A673 (cell line): ENCODE measurements at regions not wholly inside any gene's neighbourhood (a gene's known extent, or its start where the extent isn't known, plus 50 kb on each side); places are given as distances from the start of the nearest gene placed in this dataset.
A peak's percentile ranks its signal among the peaks of the same experiment; 100 is the strongest.

Experiments
- EZH2 ChIP-seq: fragments of 200-600 bp; sonication (generic); IDR thresholded peaks from 2 replicates; pipeline ENCODE4 v1.6.1; 2017; ENCODE audit warnings: borderline replicate concordance, low read depth, mild to moderate bottlenecking, mixed read lengths, antibody characterized with exemption, low read length; ENCODE audit not compliant: poor library complexity, severe bottlenecking
- TF ChIP-seq, protein P1 (sequence below): fragments of 300-800, 200-600 bp; sonication (generic); conservative IDR thresholded peaks from 2 replicates; pipeline ENCODE4 v1.5.1; 2017; ENCODE audit warnings: low read depth, mild to moderate bottlenecking, antibody characterized with exemption, low read length, moderate library complexity, mixed read lengths

DNA sequence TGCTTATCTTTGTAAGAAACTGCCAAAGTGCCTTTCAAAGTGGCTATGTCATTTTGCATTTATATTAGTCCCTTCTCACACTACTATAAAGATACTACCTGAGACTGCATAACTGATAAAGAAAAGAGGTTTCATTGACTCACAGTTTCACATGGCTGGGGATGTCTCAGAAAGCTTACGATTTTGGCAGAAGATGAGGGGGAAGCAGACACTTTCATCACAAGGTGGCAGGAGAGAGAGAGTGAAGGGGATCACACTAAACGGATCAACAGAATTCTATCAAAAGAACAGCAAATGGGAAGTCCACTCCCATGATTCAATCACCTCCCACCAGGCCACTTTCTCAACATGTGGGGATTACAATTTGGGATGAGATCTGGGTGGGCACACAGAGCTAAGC, 1352.0 kb upstream of the B3GALT2 start:
- TF ChIP-seq, protein P1, sequence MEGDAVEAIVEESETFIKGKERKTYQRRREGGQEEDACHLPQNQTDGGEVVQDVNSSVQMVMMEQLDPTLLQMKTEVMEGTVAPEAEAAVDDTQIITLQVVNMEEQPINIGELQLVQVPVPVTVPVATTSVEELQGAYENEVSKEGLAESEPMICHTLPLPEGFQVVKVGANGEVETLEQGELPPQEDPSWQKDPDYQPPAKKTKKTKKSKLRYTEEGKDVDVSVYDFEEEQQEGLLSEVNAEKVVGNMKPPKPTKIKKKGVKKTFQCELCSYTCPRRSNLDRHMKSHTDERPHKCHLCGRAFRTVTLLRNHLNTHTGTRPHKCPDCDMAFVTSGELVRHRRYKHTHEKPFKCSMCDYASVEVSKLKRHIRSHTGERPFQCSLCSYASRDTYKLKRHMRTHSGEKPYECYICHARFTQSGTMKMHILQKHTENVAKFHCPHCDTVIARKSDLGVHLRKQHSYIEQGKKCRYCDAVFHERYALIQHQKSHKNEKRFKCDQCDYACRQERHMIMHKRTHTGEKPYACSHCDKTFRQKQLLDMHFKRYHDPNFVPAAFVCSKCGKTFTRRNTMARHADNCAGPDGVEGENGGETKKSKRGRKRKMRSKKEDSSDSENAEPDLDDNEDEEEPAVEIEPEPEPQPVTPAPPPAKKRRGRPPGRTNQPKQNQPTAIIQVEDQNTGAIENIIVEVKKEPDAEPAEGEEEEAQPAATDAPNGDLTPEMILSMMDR = 0 out of 2 replicates have a peak, but pooled peaks have one; percentile 31
- no peak for TF ChIP-seq EZH2
